ENCODE measurements at regions not wholly inside any gene's neighbourhood (a gene's known extent, or its start where the extent isn't known, plus 50 kb on each side); places are given as distances from the start of the nearest gene placed in this dataset.

DNA sequence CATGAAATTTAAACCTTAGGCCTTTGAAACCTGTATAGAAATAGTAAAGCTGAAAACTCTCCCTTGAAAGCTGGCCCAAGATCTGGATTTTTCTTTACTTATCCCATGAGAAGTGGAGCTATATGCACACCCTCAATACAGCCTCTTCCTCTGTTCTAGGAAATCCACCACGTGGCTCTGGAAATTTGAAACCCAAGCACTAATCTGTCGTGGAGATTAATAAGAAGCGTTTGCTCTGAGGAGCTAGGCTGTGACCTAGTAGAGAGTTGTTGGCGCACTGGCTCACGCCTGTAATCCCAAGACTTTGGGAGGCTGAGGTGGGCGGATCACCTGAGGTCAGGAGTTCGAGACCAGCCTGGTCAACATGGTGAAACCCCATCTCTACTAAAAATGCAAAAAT, 291.3 kb upstream of the PLXNA2 start:
- no peak overlapping the region for H3K27ac ChIP-seq
- TF ChIP-seq, protein P1, sequence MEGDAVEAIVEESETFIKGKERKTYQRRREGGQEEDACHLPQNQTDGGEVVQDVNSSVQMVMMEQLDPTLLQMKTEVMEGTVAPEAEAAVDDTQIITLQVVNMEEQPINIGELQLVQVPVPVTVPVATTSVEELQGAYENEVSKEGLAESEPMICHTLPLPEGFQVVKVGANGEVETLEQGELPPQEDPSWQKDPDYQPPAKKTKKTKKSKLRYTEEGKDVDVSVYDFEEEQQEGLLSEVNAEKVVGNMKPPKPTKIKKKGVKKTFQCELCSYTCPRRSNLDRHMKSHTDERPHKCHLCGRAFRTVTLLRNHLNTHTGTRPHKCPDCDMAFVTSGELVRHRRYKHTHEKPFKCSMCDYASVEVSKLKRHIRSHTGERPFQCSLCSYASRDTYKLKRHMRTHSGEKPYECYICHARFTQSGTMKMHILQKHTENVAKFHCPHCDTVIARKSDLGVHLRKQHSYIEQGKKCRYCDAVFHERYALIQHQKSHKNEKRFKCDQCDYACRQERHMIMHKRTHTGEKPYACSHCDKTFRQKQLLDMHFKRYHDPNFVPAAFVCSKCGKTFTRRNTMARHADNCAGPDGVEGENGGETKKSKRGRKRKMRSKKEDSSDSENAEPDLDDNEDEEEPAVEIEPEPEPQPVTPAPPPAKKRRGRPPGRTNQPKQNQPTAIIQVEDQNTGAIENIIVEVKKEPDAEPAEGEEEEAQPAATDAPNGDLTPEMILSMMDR (conservative IDR thresholded peaks at IDR 0.05) = no peak

DNA sequence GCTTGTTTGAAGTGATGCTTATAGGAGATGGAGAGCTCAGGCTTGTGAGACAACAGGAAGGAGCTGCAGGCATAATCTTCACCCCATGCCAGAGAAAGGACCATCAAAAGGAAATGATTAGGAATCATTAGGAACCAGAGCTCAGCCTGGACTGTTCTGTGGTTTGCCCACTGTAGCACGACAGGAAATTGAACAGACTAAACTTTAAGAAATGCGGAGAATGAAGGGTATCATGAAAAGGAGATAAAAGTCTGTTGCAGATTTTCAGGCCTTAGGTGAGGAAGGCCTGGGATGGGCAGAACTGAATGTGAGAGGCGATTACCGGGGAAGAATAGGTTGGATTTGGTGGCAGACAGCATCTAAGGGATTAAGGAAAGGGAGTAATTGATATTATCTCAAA, 292.0 kb upstream of the PLXNA2 start:
- TF ChIP-seq, protein P1 (conservative IDR thresholded peaks at IDR 0.05) = no peak
- no peak overlapping the region for H3K27ac ChIP-seq

DNA sequence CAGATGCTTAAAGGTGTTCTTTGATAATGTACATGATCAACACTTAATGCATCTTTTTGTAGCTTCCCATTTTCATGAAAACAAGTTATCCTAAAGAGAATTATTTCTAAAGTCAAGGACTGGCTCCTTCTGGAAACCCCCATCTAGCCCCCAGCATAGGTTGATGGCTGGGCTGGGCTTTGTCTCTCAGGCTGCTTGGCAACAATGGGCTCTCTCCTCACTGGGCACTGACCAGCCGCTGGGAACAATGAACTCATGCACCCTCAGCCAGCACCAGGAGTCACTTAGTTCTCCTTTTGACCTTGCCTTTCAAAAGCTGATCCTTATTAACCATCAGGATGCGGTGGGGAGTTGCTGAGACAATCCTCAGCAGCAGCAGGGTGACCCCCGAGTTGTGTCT, 293.0 kb upstream of the PLXNA2 start:
- H3K27ac ChIP-seq = no peak overlapping the region
- TF ChIP-seq, protein P1 (conservative IDR thresholded peaks at IDR 0.05) = no peak

DNA sequence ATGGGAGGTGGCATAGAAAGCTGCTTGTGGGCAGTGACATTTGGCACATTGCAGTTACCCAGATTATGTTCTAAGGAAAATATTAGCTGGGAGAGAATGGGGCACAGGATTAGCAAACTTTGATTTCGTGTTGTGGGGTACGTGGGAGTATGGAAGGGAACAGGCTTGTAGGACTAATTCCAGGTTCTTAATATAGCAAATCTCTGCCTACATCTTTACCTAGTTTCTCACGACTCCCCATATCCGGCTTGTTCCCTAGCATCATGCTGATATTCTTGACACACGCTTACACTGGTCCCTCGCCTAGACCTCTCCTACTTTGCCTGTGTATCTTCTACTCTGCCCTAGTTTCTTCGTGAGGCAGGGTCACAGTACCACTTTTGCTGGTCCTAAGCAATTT, 293.9 kb upstream of the PLXNA2 start:
- peak overlapping the region; percentile 34; the same call in 1 of the 2 replicates for H3K27ac ChIP-seq
- TF ChIP-seq, protein P1 (conservative IDR thresholded peaks at IDR 0.05) = no peak

DNA sequence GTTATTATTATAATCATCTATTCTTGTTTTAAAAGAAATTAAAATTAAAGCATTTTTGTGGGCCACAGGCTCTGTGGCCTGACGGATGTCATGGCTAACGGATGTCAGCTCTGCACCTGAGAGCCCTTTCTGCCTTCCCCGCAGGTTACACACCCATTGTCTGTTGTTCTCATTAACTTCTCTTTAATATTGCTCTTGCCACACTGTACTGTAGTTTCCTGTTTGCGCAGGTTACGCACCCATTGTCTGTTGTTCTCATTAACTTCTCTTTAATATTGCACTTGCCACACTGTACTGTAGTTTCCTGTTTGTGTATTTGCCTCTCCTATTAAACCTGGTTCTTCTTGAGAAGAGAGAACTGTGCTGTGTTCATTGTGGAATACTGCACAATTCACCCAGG, 294.4 kb upstream of the PLXNA2 start:
- peak overlapping the region; percentile 34; the same call in 1 of the 2 replicates for H3K27ac ChIP-seq
- TF ChIP-seq, protein P1 (conservative IDR thresholded peaks at IDR 0.05) = no peak

DNA sequence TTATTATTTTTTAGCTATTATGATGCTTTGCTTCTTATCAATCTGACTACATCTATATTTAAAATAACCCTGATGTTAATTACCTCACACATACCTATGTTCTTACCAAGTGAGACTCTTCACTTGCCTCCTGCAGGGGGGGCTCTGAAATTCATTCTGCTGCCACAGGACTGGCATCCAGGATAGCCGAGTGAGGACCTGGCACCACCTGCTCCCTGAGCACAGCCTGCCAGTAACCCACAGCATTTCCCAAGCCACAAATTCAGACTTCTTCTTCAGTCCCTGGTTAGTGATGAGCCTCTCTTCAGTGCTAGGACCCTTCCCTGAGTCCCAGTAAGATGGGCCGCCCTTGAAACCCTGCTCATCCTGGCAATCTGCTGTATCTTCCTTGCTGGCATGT, 296.5 kb upstream of the PLXNA2 start:
- H3K27ac ChIP-seq = no peak overlapping the region
- TF ChIP-seq, protein P1 (conservative IDR thresholded peaks at IDR 0.05) = no peak

DNA sequence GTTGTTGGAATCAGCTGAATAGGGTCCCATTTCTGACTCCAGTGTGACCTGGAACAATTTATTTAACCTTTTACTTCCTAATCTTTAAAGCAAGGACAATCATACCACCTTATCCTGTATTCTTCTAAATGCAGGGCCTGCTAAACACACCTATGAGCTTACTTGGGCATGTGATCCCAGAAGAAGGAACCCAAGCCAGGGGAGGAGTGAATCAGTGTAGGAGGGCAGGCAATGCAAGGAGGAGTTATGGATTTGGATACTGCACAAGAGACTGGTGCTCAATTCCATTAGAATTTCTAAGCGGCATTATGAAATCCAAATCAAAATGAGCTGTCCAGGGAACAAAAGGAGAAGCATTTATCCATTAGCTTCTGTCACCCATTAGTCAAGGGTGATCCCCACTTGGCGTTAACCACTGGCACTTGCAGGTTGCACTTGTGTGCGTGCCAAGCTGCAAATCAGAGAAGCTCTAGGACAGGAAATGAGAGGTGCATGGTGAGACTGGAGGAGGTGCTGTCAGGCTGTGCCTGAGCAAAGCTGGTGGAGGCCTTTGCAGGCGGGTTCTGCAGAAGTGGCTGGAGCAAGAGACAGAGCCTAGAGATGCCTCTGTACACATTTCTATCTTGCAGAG, 297.2 kb upstream of the PLXNA2 start:
- H3K27ac ChIP-seq = no peak overlapping the region
- TF ChIP-seq, protein P1 (conservative IDR thresholded peaks at IDR 0.05) = no peak
